ENCODE measurements at regions not wholly inside any gene's neighbourhood (a gene's known extent, or its start where the extent isn't known, plus 50 kb on each side); places are given as distances from the start of the nearest gene placed in this dataset.

- DNase-seq (no peak), ATAC-seq (ENCODE audit: low read depth) (no peak)
- 83% methylated on average over 2 of the region's 2 CpGs for WGBS (ENCODE audit: insufficient coverage)
- no peaks in the 10 kb centered on the region for H3K27me3 ChIP-seq (replicated peaks in 1 of 4; ENCODE audit: control extremely low read depth in 1 of 4, control insufficient read depth in 3 of 4, insufficient read depth in 4 of 4, low read length in 3 of 4)
- CTCF ChIA-PET: no interaction called here
- POLR2A ChIA-PET: no interaction called here
- no peak overlapping the region for H3K9ac ChIP-seq (ENCODE audit: low read length)
- no peak overlapping the region for H2AFZ ChIP-seq (ENCODE audit: insufficient read depth, low read depth, low read length, poor library complexity, severe bottlenecking)
- no peaks in the 10 kb centered on the region for H3K36me3 ChIP-seq (replicated peaks in 1 of 2; ENCODE audit: control extremely low read depth in 1 of 2, control insufficient read depth in 1 of 2, extremely low read depth in 1 of 2, insufficient read depth in 2 of 2, low read length in 1 of 2)
- no peaks in the 10 kb centered on the region for H3K4me1 Mint-ChIP-seq
- no peak overlapping the region for H3K27ac ChIP-seq (ENCODE audit: low read length in 2 of 2)
- peaks cover 6% of the 10 kb centered on the region for H3K27me3 Mint-ChIP-seq
- H3K4me3 Mint-ChIP-seq: no peak overlapping the region
- no peak overlapping the region for H3K4me3 ChIP-seq (ENCODE audit: control extremely low read depth in 1 of 5, extremely low read depth in 1 of 5, insufficient read depth in 1 of 5, low read depth in 2 of 5, low read length in 4 of 5)
- no peaks in the 10 kb centered on the region for H3K79me2 ChIP-seq (ENCODE audit: control insufficient read depth, insufficient read depth, low read length)
- H3K27ac Mint-ChIP-seq: no peak overlapping the region
- no peaks in the 10 kb centered on the region for H3K9me3 ChIP-seq (ENCODE audit: control extremely low read depth in 1 of 3, control insufficient read depth in 2 of 3, insufficient read depth in 1 of 3, low read length in 2 of 3)
- TF ChIP-seq EZH2 (IDR thresholded peaks at IDR 0.05; ENCODE audit: borderline replicate concordance, insufficient read depth, low read depth, low read length, poor library complexity, severe bottlenecking): no peak
- TF ChIP-seq CTCF (IDR thresholded peaks at IDR 0.05): no peak
- intact Hi-C loops (cut with micrococcal nuclease): no loop called here
- no peaks in the 10 kb centered on the region for H3K4me1 ChIP-seq (ENCODE audit: control insufficient read depth in 2 of 2, insufficient read depth in 2 of 2, low read length in 2 of 2)
- no peaks in the 10 kb centered on the region for H4K20me1 ChIP-seq (ENCODE audit: control insufficient read depth, insufficient read depth, low read length, poor library complexity, severe bottlenecking)
- no peak overlapping the region for H3K4me2 ChIP-seq (replicated peaks; ENCODE audit: low read depth, low read length, poor library complexity, severe bottlenecking)
- H3K9me3 Mint-ChIP-seq (ENCODE audit: insufficient read depth): peaks cover 4% of the 10 kb centered on the region
Observed at GRCh38 chr22:27585141-27585540, 216.4 kb downstream of the MN1 start.

- DNase-seq (no peak), ATAC-seq (ENCODE audit: low read depth) (no peak)
- no peaks in the 10 kb centered on the region for H3K27me3 Mint-ChIP-seq
- H3K4me3 ChIP-seq (ENCODE audit: control extremely low read depth in 1 of 5, extremely low read depth in 1 of 5, insufficient read depth in 1 of 5, low read depth in 2 of 5, low read length in 4 of 5): no peak overlapping the region
- no peaks in the 10 kb centered on the region for H3K79me2 ChIP-seq (ENCODE audit: control insufficient read depth, insufficient read depth, low read length)
- ChIA-PET POLR2A (no interaction called here), CTCF (no interaction called here)
- H3K27ac ChIP-seq (ENCODE audit: low read length in 2 of 2): no peak overlapping the region
- no peak overlapping the region for H2AFZ ChIP-seq (ENCODE audit: insufficient read depth, low read depth, low read length, poor library complexity, severe bottlenecking)
- no peaks in the 10 kb centered on the region for H3K27me3 ChIP-seq (replicated peaks in 1 of 4; ENCODE audit: control extremely low read depth in 1 of 4, control insufficient read depth in 3 of 4, insufficient read depth in 4 of 4, low read length in 3 of 4)
- H3K4me1 Mint-ChIP-seq: no peaks in the 10 kb centered on the region
- no peak overlapping the region for H3K4me2 ChIP-seq (replicated peaks; ENCODE audit: low read depth, low read length, poor library complexity, severe bottlenecking)
- intact Hi-C loops (cut with micrococcal nuclease): no loop called here
- TF ChIP-seq EZH2 (IDR thresholded peaks at IDR 0.05; ENCODE audit: borderline replicate concordance, insufficient read depth, low read depth, low read length, poor library complexity, severe bottlenecking) (no peak), CTCF (IDR thresholded peaks at IDR 0.05) (no peak)
- H3K4me3 Mint-ChIP-seq: no peak overlapping the region
- H3K27ac Mint-ChIP-seq: no peak overlapping the region
- no peaks in the 10 kb centered on the region for H3K4me1 ChIP-seq (ENCODE audit: control insufficient read depth in 2 of 2, insufficient read depth in 2 of 2, low read length in 2 of 2)
- H3K9ac ChIP-seq (ENCODE audit: low read length): no peak overlapping the region
- 91% methylated on average over 6 of the region's 6 CpGs for WGBS (ENCODE audit: insufficient coverage)
- H3K9me3 ChIP-seq (ENCODE audit: control extremely low read depth in 1 of 3, control insufficient read depth in 2 of 3, insufficient read depth in 1 of 3, low read length in 2 of 3): no peaks in the 10 kb centered on the region
- no peaks in the 10 kb centered on the region for H3K36me3 ChIP-seq (replicated peaks in 1 of 2; ENCODE audit: control extremely low read depth in 1 of 2, control insufficient read depth in 1 of 2, extremely low read depth in 1 of 2, insufficient read depth in 2 of 2, low read length in 1 of 2)
- no peaks in the 10 kb centered on the region for H4K20me1 ChIP-seq (ENCODE audit: control insufficient read depth, insufficient read depth, low read length, poor library complexity, severe bottlenecking)
- H3K9me3 Mint-ChIP-seq (ENCODE audit: insufficient read depth): peaks cover 4% of the 10 kb centered on the region
Observed at GRCh38 chr22:27588268-27588667, 213.3 kb downstream of the MN1 start.
